GM10266 (cell line): ENCODE measurements at regions not wholly inside any gene's neighbourhood (a gene's known extent, or its start where the extent isn't known, plus 50 kb on each side); places are given as distances from the start of the nearest gene placed in this dataset.

Experiments
- DNase-seq: peaks from one replicate; pipeline ENCODE4 v3.0.0; 2012; ENCODE audit errors: extremely low spot score
- CTCF ChIP-seq: IDR thresholded peaks from 2 replicates; pipeline ENCODE4 v1.5.1; 2012; ENCODE audit warnings: mild to moderate bottlenecking, low read depth; ENCODE audit not compliant: control insufficient read depth, insufficient read depth; ENCODE audit errors: missing control alignments

DNA sequence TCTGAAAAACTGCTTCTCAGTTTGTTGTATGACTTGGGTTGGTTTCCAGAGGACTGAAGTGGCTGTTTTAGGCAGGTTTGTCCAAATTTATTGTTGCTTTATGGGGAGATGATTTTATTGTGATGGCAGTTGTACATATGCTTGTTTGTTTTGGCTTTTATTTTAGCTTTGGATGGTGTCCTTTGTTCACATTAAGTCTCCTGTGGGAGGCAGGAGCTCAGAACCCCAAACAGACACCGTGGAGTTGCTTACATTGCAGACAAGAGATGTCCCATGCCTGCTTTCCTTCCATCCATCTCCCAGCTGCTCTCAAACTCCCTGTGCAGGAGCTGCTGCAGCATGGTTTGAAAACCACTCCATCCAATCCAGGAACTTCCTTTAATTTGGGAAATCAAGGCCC, 414.7 kb downstream of the LPIN1 start:
- no peak for TF ChIP-seq CTCF
- DNase-seq: no peak

GRCh38 chr2:12162269-12163247, 416.1 kb downstream of the LPIN1 start:
- DNase-seq: no peak
- no peak for TF ChIP-seq CTCF

GRCh38 chr2:12163866-12164265, 417.4 kb downstream of the LPIN1 start:
- no peak for DNase-seq
- TF ChIP-seq CTCF: no peak

DNA sequence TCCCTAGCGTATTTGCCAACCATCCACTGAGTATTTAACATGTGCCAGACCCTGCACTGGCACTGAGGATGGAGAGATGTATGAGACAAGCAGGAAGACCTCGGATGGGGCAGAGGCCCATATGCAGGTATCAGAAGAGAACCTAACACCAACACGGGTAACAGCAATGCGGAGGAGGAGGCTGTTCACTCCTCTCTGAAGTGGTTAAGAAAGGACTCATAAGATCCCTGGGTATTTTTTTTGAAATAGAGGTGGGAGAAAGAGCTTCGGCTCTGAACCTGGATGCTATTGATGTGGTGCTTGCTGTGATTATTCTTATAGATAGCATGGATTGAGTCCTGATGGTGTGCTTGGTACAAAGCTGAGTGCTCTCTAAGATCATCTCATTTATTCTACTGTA, 418.3 kb downstream of the LPIN1 start:
- no peak for DNase-seq
- no peak for TF ChIP-seq CTCF

DNA sequence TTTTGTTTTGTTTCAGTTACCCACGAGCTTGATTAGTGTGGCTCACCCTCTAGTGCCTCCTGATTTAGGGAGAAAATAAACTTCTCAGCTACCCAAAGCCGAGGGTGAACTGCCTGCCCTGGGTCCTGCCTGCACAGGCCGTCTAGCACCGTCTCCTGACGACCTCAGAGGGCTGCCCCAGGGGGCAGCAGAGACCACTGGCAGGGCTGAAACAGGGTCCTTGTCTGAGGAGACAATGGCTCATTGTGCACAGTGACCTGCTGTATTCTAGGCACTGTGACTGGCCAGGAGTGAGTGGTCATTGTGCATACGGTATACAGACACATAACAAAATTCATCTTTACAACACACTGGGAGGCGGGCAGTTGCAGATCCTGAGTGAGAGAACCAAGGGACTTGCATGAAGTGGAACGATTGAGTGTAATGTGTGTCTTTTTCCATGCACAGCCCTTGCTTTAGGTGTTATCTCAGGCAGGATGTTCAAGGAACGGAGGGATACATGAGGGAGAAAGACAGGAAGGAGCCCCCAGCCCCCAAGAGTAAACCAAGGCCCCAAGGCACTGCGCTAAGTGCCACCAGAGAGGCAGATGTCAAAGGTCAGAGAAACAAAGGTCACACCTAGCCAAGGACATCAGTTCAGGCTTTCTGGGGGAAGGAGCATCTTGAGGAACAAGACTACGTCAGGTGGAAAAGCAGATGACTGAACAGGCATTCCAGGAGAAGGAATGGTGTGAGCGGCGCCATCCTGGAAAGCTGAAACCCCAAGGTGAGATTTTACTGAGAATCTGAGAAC, 421.3 kb downstream of the LPIN1 start:
- TF ChIP-seq CTCF: no peak
- no peak for DNase-seq

DNA sequence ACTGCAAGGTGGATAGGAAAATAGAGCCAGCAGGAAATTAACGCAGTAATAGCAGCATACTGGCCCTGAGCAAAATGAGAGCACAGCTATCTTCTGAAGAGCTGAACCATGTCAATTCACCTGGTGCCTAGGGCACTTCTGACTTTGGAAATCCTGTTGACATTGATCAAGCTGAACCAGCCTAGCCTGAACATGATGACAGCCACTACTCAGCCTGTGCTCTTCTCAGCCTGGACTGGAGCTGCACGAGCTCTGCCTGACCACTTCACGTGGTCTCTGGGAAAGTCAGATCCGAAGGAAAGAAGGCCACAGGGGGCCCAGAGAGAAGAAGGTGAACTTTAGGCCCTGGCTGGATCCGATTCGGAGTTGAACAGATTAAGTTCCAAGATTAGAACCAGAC, 421.9 kb downstream of the LPIN1 start:
- TF ChIP-seq CTCF: no peak
- no peak for DNase-seq

GRCh38 chr2:12168791-12169388, 422.5 kb downstream of the LPIN1 start:
- no peak for DNase-seq

More at GRCh38 chr2:12168791-12169388, 422.5 kb downstream of the LPIN1 start:
- TF ChIP-seq CTCF: no peak
